ENCODE measurements at regions not wholly inside any gene's neighbourhood (a gene's known extent, or its start where the extent isn't known, plus 50 kb on each side); places are given as distances from the start of the nearest gene placed in this dataset.

- no peak overlapping the region for H3K27ac Mint-ChIP-seq
- H3K36me3 Mint-ChIP-seq, result peaks cover 6% of the 10 kb centered on the region
- no peak for DNase-seq (ENCODE audit: low spot score)
- peaks cover 41% of the 10 kb centered on the region for H3K4me1 Mint-ChIP-seq
- no peaks in the 10 kb centered on the region for H3K27me3 Mint-ChIP-seq (ENCODE audit: low read depth)
- peaks cover 17% of the 10 kb centered on the region for H3K9me3 Mint-ChIP-seq
- no peak overlapping the region for H3K4me3 Mint-ChIP-seq
- ChIA-PET CTCF (no interaction called here), POLR2A (no interaction called here)
- TF ChIP-seq, protein P1, sequence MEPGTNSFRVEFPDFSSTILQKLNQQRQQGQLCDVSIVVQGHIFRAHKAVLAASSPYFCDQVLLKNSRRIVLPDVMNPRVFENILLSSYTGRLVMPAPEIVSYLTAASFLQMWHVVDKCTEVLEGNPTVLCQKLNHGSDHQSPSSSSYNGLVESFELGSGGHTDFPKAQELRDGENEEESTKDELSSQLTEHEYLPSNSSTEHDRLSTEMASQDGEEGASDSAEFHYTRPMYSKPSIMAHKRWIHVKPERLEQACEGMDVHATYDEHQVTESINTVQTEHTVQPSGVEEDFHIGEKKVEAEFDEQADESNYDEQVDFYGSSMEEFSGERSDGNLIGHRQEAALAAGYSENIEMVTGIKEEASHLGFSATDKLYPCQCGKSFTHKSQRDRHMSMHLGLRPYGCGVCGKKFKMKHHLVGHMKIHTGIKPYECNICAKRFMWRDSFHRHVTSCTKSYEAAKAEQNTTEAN (CRISPR knock-in tag; IDR thresholded peaks at IDR 0.05), result no peak
- TF ChIP-seq JAZF1 (CRISPR knock-in tag; IDR thresholded peaks at IDR 0.05) (no peak), ATF1 (CRISPR knock-in tag; IDR thresholded peaks at IDR 0.05) (no peak), ZNF671 (CRISPR knock-in tag; IDR thresholded peaks at IDR 0.05) (no peak), ZBTB21 (CRISPR knock-in tag; IDR thresholded peaks at IDR 0.05; ENCODE audit: borderline replicate concordance) (no peak)
- ATAC-seq, result no peak
These were observed 222.6 kb upstream of the SMIM31 start for GRCh38 chr4:164531336-164531735.

DNA sequence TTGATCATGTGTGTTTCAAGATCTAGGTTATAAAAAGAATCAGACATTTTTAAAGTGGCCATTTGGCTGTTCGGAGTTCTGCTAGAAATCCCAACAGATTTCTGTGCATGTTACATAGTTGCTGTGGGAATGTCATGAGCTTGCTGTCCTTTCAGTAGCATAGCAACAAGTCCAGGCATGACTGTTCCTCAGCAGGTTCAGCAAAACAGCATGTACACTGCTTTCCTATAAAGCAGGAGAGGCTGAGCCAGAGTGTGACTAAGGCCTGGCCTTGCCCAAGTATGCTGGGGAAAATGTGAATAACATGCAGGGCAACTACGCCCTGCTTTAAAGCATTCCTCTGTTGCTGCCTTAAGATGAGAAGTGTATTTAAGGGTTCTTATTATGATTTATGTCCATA is 217.1 kb upstream of the SMIM31 start:
- H3K4me3 Mint-ChIP-seq, result no peak overlapping the region
- peaks cover 31% of the 10 kb centered on the region for H3K9me3 Mint-ChIP-seq
- TF ChIP-seq, protein P2, sequence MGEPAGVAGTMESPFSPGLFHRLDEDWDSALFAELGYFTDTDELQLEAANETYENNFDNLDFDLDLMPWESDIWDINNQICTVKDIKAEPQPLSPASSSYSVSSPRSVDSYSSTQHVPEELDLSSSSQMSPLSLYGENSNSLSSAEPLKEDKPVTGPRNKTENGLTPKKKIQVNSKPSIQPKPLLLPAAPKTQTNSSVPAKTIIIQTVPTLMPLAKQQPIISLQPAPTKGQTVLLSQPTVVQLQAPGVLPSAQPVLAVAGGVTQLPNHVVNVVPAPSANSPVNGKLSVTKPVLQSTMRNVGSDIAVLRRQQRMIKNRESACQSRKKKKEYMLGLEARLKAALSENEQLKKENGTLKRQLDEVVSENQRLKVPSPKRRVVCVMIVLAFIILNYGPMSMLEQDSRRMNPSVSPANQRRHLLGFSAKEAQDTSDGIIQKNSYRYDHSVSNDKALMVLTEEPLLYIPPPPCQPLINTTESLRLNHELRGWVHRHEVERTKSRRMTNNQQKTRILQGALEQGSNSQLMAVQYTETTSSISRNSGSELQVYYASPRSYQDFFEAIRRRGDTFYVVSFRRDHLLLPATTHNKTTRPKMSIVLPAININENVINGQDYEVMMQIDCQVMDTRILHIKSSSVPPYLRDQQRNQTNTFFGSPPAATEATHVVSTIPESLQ (CRISPR knock-in tag; IDR thresholded peaks at IDR 0.05), result no peak
- TF ChIP-seq, protein P3, sequence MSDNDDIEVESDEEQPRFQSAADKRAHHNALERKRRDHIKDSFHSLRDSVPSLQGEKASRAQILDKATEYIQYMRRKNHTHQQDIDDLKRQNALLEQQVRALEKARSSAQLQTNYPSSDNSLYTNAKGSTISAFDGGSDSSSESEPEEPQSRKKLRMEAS (CRISPR knock-in tag; IDR thresholded peaks at IDR 0.05), result no peak
- TF ChIP-seq ZNF281 (CRISPR knock-in tag; IDR thresholded peaks at IDR 0.05), result no peak
- TF ChIP-seq ZNF396 (CRISPR knock-in tag; IDR thresholded peaks at IDR 0.05; ENCODE audit: borderline replicate concordance), result no peak
- TF ChIP-seq ZNF423 (CRISPR knock-in tag; IDR thresholded peaks at IDR 0.05), result no peak
- TF ChIP-seq HMGA2 (CRISPR knock-in tag; IDR thresholded peaks at IDR 0.05), result no peak
- TF ChIP-seq ZNF532 (CRISPR knock-in tag; IDR thresholded peaks at IDR 0.05; ENCODE audit: borderline replicate concordance), result no peak
- no peak for TF ChIP-seq ATF1 (CRISPR knock-in tag; IDR thresholded peaks at IDR 0.05)
- no peak for TF ChIP-seq SMAD3 (CRISPR knock-in tag; IDR thresholded peaks at IDR 0.05; ENCODE audit: borderline replicate concordance)
- TF ChIP-seq NFYB (CRISPR knock-in tag; conservative IDR thresholded peaks at IDR 0.05; ENCODE audit: low read depth), result no peak
- DNase-seq (ENCODE audit: low spot score) (no peak), ATAC-seq (no peak)
- H3K4me1 Mint-ChIP-seq, result peaks cover 22% of the 10 kb centered on the region
- ChIA-PET CTCF (no interaction called here), POLR2A (no interaction called here)
- H3K36me3 Mint-ChIP-seq, result peaks cover 23% of the 10 kb centered on the region
- H3K27me3 Mint-ChIP-seq (ENCODE audit: low read depth), result no peaks in the 10 kb centered on the region
- H3K27ac Mint-ChIP-seq, result peak overlapping the region; percentile 47; the same call in 1 of the 2 replicates

All from WTC11 (cell line).